ENCODE measurements at regions not wholly inside any gene's neighbourhood (a gene's known extent, or its start where the extent isn't known, plus 50 kb on each side); places are given as distances from the start of the nearest gene placed in this dataset.

- DNase-seq (no peak), ATAC-seq (no peak)
These were observed 1877.3 kb upstream of the ACO1 start for GRCh38 chr9:30507166-30507565.

DNA sequence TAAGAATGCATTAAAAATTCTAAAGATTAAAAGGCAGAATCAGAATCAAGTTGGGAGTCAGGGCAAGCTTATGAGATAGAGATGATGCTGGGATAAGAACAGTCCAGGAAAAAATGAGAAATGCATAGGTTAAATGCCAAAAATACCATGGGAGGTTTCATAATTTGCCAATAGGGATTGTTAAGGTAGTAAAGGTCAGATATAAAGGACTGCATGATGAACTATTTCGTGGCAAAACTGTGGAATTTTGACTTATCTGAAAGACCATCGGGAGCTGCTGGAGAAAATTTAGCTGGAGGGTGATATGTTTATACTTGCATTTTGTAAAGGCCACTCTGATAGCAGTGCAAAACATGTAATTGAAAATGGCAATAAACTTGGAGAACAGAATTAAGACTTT is 1872.8 kb upstream of the ACO1 start:
- ATAC-seq (no peak), DNase-seq (no peak)
- TF ChIP-seq, protein P1, sequence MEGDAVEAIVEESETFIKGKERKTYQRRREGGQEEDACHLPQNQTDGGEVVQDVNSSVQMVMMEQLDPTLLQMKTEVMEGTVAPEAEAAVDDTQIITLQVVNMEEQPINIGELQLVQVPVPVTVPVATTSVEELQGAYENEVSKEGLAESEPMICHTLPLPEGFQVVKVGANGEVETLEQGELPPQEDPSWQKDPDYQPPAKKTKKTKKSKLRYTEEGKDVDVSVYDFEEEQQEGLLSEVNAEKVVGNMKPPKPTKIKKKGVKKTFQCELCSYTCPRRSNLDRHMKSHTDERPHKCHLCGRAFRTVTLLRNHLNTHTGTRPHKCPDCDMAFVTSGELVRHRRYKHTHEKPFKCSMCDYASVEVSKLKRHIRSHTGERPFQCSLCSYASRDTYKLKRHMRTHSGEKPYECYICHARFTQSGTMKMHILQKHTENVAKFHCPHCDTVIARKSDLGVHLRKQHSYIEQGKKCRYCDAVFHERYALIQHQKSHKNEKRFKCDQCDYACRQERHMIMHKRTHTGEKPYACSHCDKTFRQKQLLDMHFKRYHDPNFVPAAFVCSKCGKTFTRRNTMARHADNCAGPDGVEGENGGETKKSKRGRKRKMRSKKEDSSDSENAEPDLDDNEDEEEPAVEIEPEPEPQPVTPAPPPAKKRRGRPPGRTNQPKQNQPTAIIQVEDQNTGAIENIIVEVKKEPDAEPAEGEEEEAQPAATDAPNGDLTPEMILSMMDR (IDR thresholded peaks at IDR 0.05): no peak
- H3K36me3 ChIP-seq: no peaks in the 10 kb centered on the region
- intact Hi-C loops (cut with DNase I): no loop called here
- H3K9me3 ChIP-seq: no peaks in the 10 kb centered on the region
- H3K27me3 ChIP-seq: no peaks in the 10 kb centered on the region
- H3K4me3 ChIP-seq: no peak overlapping the region
- H3K27ac ChIP-seq: no peak overlapping the region
- H3K4me1 ChIP-seq: no peaks in the 10 kb centered on the region

More at GRCh38 chr9:30507166-30507565, 1877.3 kb upstream of the ACO1 start:
- H3K4me3 ChIP-seq: no peak overlapping the region
- intact Hi-C loops (cut with DNase I): no loop called here
- TF ChIP-seq, protein P1 (IDR thresholded peaks at IDR 0.05): no peak
- H3K27ac ChIP-seq: no peak overlapping the region
- no peaks in the 10 kb centered on the region for H3K4me1 ChIP-seq
- no peaks in the 10 kb centered on the region for H3K36me3 ChIP-seq
- no peaks in the 10 kb centered on the region for H3K9me3 ChIP-seq
- H3K27me3 ChIP-seq: no peaks in the 10 kb centered on the region

DNA sequence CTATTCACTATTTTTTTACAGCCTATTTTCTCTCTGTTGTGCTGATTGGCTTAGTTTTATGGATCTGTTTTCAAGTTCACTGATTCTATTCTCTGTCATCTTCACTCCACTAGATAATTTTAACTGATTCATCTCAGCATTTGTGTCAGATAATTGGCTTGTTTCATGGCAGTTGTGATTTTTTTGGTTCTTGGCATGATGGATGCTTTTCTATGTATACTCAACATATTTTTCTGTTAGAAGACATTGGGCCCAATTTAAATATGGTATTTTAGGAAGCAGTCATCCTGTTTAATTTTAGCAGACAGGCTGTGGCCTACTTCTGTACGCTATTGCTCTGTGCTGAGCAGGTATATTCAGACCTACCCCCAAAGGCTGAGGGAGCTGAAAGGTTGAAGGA is 1865.3 kb upstream of the ACO1 start:
- Histone ChIP-seq H3K9me3 (no peaks in the 10 kb centered on the region), H3K27ac (no peak overlapping the region), H3K27me3 (no peaks in the 10 kb centered on the region), H3K4me3 (no peak overlapping the region), H3K36me3 (no peaks in the 10 kb centered on the region), H3K4me1 (no peaks in the 10 kb centered on the region)
- DNase-seq (no peak), ATAC-seq (no peak)
- intact Hi-C loops (cut with DNase I): no loop called here
- TF ChIP-seq, protein P1 (IDR thresholded peaks at IDR 0.05): no peak

GRCh38 chr9:30519756-30520155 is 1864.7 kb upstream of the ACO1 start:
- Histone ChIP-seq H3K27ac (no peak overlapping the region), H3K9me3 (no peaks in the 10 kb centered on the region), H3K4me1 (no peaks in the 10 kb centered on the region), H3K4me3 (no peak overlapping the region), H3K27me3 (no peaks in the 10 kb centered on the region), H3K36me3 (no peaks in the 10 kb centered on the region)
- TF ChIP-seq, protein P1 (IDR thresholded peaks at IDR 0.05): no peak
- ATAC-seq (no peak), DNase-seq (no peak)
- intact Hi-C loops (cut with DNase I): no loop called here

- DNase-seq (no peak), ATAC-seq (no peak)
- intact Hi-C loops (cut with DNase I): no loop called here
- Histone ChIP-seq H3K4me1 (no peaks in the 10 kb centered on the region), H3K27me3 (no peaks in the 10 kb centered on the region), H3K9me3 (no peaks in the 10 kb centered on the region), H3K36me3 (no peaks in the 10 kb centered on the region), H3K4me3 (no peak overlapping the region), H3K27ac (no peak overlapping the region)
- TF ChIP-seq, protein P1 (IDR thresholded peaks at IDR 0.05): no peak
These were observed 1862.4 kb upstream of the ACO1 start for GRCh38 chr9:30522061-30522460.
